ENCODE measurements at regions not wholly inside any gene's neighbourhood (a gene's known extent, or its start where the extent isn't known, plus 50 kb on each side); places are given as distances from the start of the nearest gene placed in this dataset.

GRCh38 chr2:145141981-145142380 is 622.1 kb upstream of the ZEB2 start:
- TF ChIP-seq, protein P1, sequence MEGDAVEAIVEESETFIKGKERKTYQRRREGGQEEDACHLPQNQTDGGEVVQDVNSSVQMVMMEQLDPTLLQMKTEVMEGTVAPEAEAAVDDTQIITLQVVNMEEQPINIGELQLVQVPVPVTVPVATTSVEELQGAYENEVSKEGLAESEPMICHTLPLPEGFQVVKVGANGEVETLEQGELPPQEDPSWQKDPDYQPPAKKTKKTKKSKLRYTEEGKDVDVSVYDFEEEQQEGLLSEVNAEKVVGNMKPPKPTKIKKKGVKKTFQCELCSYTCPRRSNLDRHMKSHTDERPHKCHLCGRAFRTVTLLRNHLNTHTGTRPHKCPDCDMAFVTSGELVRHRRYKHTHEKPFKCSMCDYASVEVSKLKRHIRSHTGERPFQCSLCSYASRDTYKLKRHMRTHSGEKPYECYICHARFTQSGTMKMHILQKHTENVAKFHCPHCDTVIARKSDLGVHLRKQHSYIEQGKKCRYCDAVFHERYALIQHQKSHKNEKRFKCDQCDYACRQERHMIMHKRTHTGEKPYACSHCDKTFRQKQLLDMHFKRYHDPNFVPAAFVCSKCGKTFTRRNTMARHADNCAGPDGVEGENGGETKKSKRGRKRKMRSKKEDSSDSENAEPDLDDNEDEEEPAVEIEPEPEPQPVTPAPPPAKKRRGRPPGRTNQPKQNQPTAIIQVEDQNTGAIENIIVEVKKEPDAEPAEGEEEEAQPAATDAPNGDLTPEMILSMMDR (conservative IDR thresholded peaks at IDR 0.05; ENCODE audit: low read depth in 2 of 2), result no peak
- TF ChIP-seq EZH2 (IDR thresholded peaks at IDR 0.05; ENCODE audit: low read depth, unreplicated experiment) (no peak), EZH2phosphoT487 (IDR thresholded peaks at IDR 0.05; ENCODE audit: unreplicated experiment) (no peak), NANOG (IDR thresholded peaks at IDR 0.05; ENCODE audit: borderline replicate concordance) (no peak), ZNF114 (CRISPR knock-in tag; IDR thresholded peaks at IDR 0.05) (no peak), POLR2AphosphoS5 (IDR thresholded peaks at IDR 0.05; ENCODE audit: low read depth) (no peak), CREB1 (CRISPR knock-in tag; IDR thresholded peaks at IDR 0.05; ENCODE audit: low read depth) (no peak), ZNF331 (CRISPR knock-in tag; IDR thresholded peaks at IDR 0.05; ENCODE audit: low read depth) (no peak)
- TF ChIP-seq, protein P2, sequence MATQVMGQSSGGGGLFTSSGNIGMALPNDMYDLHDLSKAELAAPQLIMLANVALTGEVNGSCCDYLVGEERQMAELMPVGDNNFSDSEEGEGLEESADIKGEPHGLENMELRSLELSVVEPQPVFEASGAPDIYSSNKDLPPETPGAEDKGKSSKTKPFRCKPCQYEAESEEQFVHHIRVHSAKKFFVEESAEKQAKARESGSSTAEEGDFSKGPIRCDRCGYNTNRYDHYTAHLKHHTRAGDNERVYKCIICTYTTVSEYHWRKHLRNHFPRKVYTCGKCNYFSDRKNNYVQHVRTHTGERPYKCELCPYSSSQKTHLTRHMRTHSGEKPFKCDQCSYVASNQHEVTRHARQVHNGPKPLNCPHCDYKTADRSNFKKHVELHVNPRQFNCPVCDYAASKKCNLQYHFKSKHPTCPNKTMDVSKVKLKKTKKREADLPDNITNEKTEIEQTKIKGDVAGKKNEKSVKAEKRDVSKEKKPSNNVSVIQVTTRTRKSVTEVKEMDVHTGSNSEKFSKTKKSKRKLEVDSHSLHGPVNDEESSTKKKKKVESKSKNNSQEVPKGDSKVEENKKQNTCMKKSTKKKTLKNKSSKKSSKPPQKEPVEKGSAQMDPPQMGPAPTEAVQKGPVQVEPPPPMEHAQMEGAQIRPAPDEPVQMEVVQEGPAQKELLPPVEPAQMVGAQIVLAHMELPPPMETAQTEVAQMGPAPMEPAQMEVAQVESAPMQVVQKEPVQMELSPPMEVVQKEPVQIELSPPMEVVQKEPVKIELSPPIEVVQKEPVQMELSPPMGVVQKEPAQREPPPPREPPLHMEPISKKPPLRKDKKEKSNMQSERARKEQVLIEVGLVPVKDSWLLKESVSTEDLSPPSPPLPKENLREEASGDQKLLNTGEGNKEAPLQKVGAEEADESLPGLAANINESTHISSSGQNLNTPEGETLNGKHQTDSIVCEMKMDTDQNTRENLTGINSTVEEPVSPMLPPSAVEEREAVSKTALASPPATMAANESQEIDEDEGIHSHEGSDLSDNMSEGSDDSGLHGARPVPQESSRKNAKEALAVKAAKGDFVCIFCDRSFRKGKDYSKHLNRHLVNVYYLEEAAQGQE (IDR thresholded peaks at IDR 0.05; ENCODE audit: unreplicated experiment), result no peak
- TF ChIP-seq, protein P3, sequence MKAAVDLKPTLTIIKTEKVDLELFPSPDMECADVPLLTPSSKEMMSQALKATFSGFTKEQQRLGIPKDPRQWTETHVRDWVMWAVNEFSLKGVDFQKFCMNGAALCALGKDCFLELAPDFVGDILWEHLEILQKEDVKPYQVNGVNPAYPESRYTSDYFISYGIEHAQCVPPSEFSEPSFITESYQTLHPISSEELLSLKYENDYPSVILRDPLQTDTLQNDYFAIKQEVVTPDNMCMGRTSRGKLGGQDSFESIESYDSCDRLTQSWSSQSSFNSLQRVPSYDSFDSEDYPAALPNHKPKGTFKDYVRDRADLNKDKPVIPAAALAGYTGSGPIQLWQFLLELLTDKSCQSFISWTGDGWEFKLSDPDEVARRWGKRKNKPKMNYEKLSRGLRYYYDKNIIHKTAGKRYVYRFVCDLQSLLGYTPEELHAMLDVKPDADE (IDR thresholded peaks at IDR 0.05), result no peak

Data from GM23338 (cell line).